Hepatocyte (in vitro differentiated cells): ENCODE measurements at regions not wholly inside any gene's neighbourhood (a gene's known extent, or its start where the extent isn't known, plus 50 kb on each side); places are given as distances from the start of the nearest gene placed in this dataset.

Experiments
- DNase-seq: peaks from one replicate; pipeline ENCODE4 v3.0.0-alpha.2; 2016; ENCODE audit warnings: low spot score
- H2AFZ ChIP-seq: fragments of 200-600 bp; sonication (generic); 2 replicates; pipeline ENCODE4 v1.6.0; 2016; ENCODE audit warnings: antibody characterized with exemption, mild to moderate bottlenecking
- H3K27ac ChIP-seq: fragments of 200-600 bp; sonication (generic); 2 replicates; pipeline ENCODE4 v1.5.1; 2016; ENCODE audit warnings: mild to moderate bottlenecking
- H3K27me3 ChIP-seq: fragments of 200-600 bp; sonication (generic); 2 replicates; pipeline ENCODE4 v1.6.1; 2016
- H3K36me3 ChIP-seq: fragments of 200-600 bp; sonication (generic); replicated peaks from 2 replicates; pipeline ENCODE4 v1.5.1; 2016; ENCODE audit warnings: low read depth; ENCODE audit not compliant: insufficient read depth
- H3K4me1 ChIP-seq: fragments of 200-600 bp; sonication (generic); 2 replicates; pipeline ENCODE4 v1.5.1; 2016; ENCODE audit warnings: mild to moderate bottlenecking, moderate library complexity; ENCODE audit not compliant: insufficient read depth
- H3K4me2 ChIP-seq: fragments of 200-600 bp; sonication (generic); 2 replicates; pipeline ENCODE4 v1.6.0; 2016
- H3K4me3 ChIP-seq: fragments of 200-600 bp; sonication (generic); 2 replicates; pipeline ENCODE4 v1.5.1; 2016; ENCODE audit warnings: mild to moderate bottlenecking
- H3K79me2 ChIP-seq: fragments of 200-600 bp; sonication (generic); 2 replicates; pipeline ENCODE4 v1.6.0; 2017; ENCODE audit warnings: mild to moderate bottlenecking
- H3K9me2 ChIP-seq: fragments of 200-600 bp; sonication (generic); replicated peaks from 2 replicates; pipeline ENCODE4 v1.6.0; 2017; ENCODE audit warnings: mild to moderate bottlenecking; ENCODE audit not compliant: insufficient read depth
- H3K9me3 ChIP-seq: fragments of 200-600 bp; sonication (generic); 2 replicates; pipeline ENCODE4 v1.5.1; 2016; ENCODE audit warnings: low read depth, mild to moderate bottlenecking
- H4K20me1 ChIP-seq: fragments of 200-600 bp; sonication (generic); 2 replicates; pipeline ENCODE4 v1.6.0; 2016; ENCODE audit warnings: mild to moderate bottlenecking; ENCODE audit not compliant: insufficient read depth, poor library complexity, severe bottlenecking
- EZH2 ChIP-seq: fragments of 200-600 bp; sonication (generic); IDR thresholded peaks from 2 replicates; pipeline ENCODE4 v1.6.1; 2016; ENCODE audit warnings: antibody characterized with exemption, mild to moderate bottlenecking, borderline replicate concordance
- EZH2phosphoT487 ChIP-seq: fragments of 200-600 bp; sonication (generic); IDR thresholded peaks from one replicate; pipeline ENCODE4 v1.6.1; 2018; ENCODE audit warnings: antibody characterized with exemption, mild to moderate bottlenecking, low read depth, moderate library complexity; ENCODE audit not compliant: unreplicated experiment, severe bottlenecking
- WGBS: methylation state at CpG from one replicate; pipeline ENCODE4 v1.1.6; 2016; ENCODE audit warnings: low lambda C conversion rate; ENCODE audit errors: missing lambda C conversion rate; 5-methylcytosine and 5-hydroxymethylcytosine counted together
- TF ChIP-seq, protein P1 (sequence below): fragments of 200-600 bp; sonication (generic); IDR thresholded peaks from 2 replicates; pipeline ENCODE4 v1.5.1; 2016; ENCODE audit warnings: antibody characterized with exemption, mild to moderate bottlenecking; ENCODE audit not compliant: poor library complexity

DNA sequence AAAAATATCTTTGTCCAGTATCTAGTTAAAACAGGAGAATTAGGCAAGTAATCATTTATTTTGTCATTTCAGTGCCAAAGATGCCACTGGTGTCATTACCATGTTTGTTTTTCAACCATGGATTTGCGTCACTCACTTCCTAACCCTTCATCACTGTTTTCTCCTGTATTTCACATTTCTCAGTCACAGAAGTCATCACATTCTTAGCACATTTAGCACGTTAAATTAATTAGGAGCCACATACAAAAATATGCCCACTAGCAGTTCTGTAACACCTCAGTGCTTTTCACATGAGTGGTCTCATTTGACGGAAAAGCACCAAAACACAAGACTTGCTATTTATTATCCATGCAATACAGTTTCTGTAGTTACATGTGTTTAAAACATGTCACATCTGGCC lies 546.0 kb downstream of the METTL15 start:
- H3K27me3 ChIP-seq, result no peaks in the 10 kb centered on the region
- H3K9me3 ChIP-seq, result no peaks in the 10 kb centered on the region
- H2AFZ ChIP-seq, result no peak overlapping the region
- no peak overlapping the region for H3K4me2 ChIP-seq
- DNase-seq, result no peak
- H3K4me3 ChIP-seq, result no peak overlapping the region
- H4K20me1 ChIP-seq, result no peaks in the 10 kb centered on the region
- H3K27ac ChIP-seq, result no peak overlapping the region
- no peaks in the 10 kb centered on the region for H3K9me2 ChIP-seq
- H3K79me2 ChIP-seq, result no peaks in the 10 kb centered on the region
- TF ChIP-seq EZH2, result no peak
- TF ChIP-seq, protein P1, sequence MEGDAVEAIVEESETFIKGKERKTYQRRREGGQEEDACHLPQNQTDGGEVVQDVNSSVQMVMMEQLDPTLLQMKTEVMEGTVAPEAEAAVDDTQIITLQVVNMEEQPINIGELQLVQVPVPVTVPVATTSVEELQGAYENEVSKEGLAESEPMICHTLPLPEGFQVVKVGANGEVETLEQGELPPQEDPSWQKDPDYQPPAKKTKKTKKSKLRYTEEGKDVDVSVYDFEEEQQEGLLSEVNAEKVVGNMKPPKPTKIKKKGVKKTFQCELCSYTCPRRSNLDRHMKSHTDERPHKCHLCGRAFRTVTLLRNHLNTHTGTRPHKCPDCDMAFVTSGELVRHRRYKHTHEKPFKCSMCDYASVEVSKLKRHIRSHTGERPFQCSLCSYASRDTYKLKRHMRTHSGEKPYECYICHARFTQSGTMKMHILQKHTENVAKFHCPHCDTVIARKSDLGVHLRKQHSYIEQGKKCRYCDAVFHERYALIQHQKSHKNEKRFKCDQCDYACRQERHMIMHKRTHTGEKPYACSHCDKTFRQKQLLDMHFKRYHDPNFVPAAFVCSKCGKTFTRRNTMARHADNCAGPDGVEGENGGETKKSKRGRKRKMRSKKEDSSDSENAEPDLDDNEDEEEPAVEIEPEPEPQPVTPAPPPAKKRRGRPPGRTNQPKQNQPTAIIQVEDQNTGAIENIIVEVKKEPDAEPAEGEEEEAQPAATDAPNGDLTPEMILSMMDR, result no peak
- no peak for TF ChIP-seq EZH2phosphoT487
- H3K36me3 ChIP-seq, result no peaks in the 10 kb centered on the region
- no peaks in the 10 kb centered on the region for H3K4me1 ChIP-seq
- WGBS, result 87% methylated on average over 3 of the region's 3 CpGs

DNA sequence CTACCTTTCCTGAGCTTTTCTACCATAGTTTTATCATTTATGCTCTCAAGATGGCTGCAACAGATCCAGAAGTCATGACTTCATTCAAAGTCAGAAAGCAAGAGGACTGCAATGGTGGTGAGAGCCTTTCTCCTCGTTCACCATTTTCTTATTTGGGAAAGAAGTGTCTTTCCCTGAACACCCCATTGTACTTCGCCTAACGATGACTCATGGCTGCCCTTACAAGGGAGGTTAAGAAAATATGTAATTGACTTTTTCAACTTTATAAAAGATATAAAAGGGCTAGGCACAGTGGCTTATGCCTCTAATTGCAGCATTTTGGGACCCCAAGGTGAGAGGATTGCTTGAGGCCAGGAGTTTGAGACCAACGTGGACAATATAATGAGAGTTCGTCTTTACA lies 541.7 kb downstream of the METTL15 start:
- no peak for DNase-seq

DNA sequence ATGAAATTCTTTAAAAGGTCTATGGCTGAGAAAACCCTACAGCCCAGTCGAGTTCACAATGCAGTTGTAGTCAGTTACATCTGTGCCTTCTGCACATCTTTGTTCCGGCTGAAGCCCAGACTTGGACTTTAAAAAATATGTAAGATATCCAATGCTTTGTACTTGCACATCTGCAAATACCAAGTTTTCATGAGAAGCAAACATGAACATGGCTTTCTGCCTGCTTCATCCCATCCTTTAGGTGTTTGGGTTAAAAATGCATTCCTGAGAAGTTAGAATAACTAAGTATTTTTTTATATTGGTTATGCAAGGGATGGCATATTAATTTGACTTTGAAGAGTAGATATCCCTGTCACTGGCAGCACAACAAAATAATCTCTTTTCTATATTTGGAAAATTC lies 528.4 kb downstream of the METTL15 start:
- TF ChIP-seq, protein P1, result no peak
- TF ChIP-seq EZH2phosphoT487 (no peak), EZH2 (no peak)
- Histone ChIP-seq H3K79me2 (no peaks in the 10 kb centered on the region), H4K20me1 (no peaks in the 10 kb centered on the region), H3K9me2 (no peaks in the 10 kb centered on the region), H3K4me2 (no peak overlapping the region), H3K27ac (no peak overlapping the region), H2AFZ (no peak overlapping the region), H3K4me3 (no peak overlapping the region), H3K27me3 (no peaks in the 10 kb centered on the region), H3K36me3 (no peaks in the 10 kb centered on the region), H3K4me1 (no peaks in the 10 kb centered on the region), H3K9me3 (no peaks in the 10 kb centered on the region)
- 89% methylated on average over 2 of the region's 2 CpGs for WGBS
- DNase-seq, result no peak

More for the DNA sequence above, 541.7 kb downstream of the METTL15 start:
- no peak overlapping the region for H3K4me3 ChIP-seq
- H3K79me2 ChIP-seq, result no peaks in the 10 kb centered on the region
- no peaks in the 10 kb centered on the region for H4K20me1 ChIP-seq
- no peak for TF ChIP-seq EZH2phosphoT487
- TF ChIP-seq, protein P1, result no peak
- no peak for TF ChIP-seq EZH2
- H2AFZ ChIP-seq, result no peak overlapping the region
- no peaks in the 10 kb centered on the region for H3K9me3 ChIP-seq
- H3K36me3 ChIP-seq, result no peaks in the 10 kb centered on the region
- H3K9me2 ChIP-seq, result no peaks in the 10 kb centered on the region
- H3K4me2 ChIP-seq, result no peak overlapping the region
- 93% methylated on average over 5 of the region's 5 CpGs for WGBS
- no peaks in the 10 kb centered on the region for H3K27me3 ChIP-seq
- no peaks in the 10 kb centered on the region for H3K4me1 ChIP-seq
- H3K27ac ChIP-seq, result no peak overlapping the region

GRCh38 chr11:28636033-28636432 lies 527.8 kb downstream of the METTL15 start:
- no peak for DNase-seq
- H3K36me3 ChIP-seq, result no peaks in the 10 kb centered on the region
- H3K4me1 ChIP-seq, result no peaks in the 10 kb centered on the region
- no peak overlapping the region for H3K27ac ChIP-seq
- no peak overlapping the region for H3K4me3 ChIP-seq
- no peaks in the 10 kb centered on the region for H3K9me2 ChIP-seq
- H4K20me1 ChIP-seq, result no peaks in the 10 kb centered on the region
- 52% methylated on average over 4 of the region's 4 CpGs for WGBS
- no peaks in the 10 kb centered on the region for H3K9me3 ChIP-seq
- H3K4me2 ChIP-seq, result no peak overlapping the region
- H2AFZ ChIP-seq, result no peak overlapping the region
- H3K27me3 ChIP-seq, result no peaks in the 10 kb centered on the region
- TF ChIP-seq, protein P1, result no peak
- TF ChIP-seq EZH2phosphoT487 (no peak), EZH2 (no peak)
- H3K79me2 ChIP-seq, result no peaks in the 10 kb centered on the region
